ENCODE measurements at regions not wholly inside any gene's neighbourhood (a gene's known extent, or its start where the extent isn't known, plus 50 kb on each side); places are given as distances from the start of the nearest gene placed in this dataset.
"Not testable (repeated sequence)": the region's sequence is repeated elsewhere in the genome, so short reads cannot be mapped to it uniquely, and the experiment has no call there.

DNA sequence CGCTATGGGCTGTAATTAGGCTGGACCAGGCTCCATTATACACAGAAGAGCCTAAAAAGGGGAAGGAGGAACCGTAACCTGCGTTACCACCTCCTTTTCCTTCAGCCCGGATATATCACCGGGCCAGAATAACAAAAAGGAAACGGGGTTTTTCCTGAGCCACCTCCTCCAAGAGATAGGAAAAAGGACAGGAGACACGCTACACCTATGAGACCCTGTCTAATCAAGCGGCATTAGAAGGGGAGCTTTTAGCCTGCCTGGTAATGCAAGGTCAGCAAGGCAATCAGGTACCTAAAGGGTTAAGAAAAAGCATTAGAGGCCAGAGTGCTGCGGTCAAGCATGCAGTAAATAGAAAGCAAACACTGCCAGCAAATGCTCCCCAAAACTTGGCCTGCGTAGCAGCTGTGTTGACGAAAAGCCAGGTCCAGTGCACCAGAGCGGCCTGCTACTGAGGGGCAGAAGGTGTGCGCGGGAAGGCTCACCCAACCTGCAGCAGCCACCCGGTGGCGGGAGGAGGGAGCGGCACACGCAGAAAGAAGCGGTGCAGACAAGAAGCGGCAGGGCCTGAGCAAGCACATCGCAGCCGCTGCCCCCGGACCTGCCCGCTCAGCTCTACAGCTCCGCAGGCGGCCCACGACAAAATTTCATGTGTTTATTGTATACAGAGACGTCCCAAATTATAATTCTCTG is 1466.1 kb downstream of the UQCRFS1 start:
- DNase-seq, result no peak

DNA sequence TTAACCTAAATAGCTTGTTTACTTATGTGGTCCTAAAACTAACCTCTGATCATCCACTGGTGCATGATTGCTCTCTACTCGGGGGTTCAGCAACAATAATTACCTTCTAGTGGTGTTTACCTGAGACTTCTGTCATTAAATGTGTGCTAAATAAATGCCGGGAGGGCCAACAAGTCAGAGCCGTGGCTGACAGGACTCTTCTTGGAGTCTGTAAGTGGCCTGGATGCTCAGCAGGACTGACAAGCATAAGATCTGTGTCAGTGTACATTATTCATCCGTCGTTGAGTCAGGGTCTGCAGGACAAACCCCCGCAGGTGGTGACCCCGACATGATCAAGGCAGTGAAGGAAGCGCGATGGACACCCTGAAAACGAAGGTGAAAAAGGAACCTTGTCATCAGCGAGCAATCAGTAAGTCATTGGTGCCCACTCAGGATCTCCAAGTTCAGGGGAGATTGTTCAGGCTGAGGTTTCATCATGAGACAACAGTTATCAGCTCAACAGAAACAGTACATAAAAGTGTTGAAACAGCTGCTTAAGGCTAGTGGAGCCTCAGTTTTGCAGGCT is 1466.9 kb downstream of the UQCRFS1 start:
- DNase-seq, result no peak

DNA sequence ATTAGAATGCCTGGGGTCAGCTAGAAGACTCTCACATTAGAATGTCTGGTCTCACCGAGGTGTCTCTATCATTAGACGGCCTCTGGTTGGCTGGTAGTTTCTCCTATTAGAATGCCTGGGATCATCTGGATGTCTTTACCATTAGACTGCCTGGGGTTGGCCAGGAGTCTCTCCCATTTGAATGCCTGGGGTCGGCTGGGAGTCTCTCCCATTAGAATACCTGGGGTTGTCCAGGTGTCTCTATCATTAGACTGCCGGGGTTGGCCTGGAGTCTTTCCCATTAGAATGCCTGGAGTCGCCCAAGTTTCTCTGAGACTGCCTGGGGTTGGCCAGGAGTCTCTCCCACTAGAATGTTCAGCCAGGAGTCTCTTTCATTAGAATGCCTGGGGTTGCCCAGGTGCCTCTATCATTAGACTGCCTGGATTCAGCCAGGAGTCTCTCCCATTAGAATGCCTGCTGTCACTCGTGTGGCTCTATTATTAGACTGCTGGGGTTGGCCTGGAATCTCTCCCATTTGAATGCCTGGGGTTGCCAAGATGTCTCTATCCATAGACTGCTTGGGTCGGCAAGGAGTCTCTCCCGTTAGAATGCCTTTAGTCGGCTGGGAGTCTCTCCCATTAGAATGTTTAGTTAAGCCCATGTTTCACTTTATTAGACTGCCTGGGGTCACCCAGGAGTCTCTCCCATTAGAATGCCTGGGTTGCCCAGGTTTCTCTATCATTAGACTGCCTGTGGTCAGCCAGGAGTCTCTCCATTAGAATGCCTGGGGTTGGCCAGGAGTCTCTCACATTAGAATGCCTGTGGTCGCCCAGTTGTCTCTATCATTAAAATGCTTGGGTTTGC is 1467.8 kb downstream of the UQCRFS1 start:
- DNase-seq, result no peak

DNA sequence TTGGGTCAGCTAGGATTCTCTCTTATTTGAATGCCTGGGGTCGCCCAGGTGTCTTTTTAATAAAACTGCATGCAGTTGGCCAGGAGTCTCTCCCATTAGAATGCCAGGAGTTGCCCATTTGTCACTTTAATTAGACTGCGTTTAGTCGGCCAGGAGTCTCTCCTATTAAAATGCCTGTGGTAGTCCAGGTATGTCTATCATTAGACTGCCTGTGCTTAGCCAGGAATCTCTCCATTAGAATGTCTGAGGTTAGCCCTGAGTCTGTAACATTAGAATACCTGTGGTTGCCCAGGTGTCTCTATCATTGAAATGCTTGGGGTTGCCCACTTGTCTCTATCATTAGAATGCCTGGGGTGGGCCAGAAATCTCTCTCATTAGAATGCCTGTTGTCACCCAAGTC is 1470.9 kb downstream of the UQCRFS1 start:
- DNase-seq, result no peak

DNA sequence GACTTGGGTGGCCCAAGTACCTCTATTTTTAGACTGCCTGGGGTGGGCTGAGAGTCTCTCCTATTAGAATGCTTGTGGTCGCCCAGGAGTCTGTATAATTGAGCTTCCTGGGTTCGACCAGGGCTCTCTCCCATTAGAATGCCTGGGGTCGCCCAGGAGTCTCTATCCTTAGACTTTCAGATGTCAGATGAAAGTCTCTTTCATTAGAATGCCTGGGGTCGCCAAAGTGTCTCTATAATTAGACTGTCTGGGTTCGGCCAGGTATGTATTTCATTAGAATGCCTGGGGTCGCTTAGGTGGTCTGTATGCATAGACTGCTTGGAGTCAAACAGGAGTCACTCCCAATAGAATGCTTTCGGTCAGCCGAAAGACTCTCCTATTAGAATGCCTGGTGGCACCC is 1471.7 kb downstream of the UQCRFS1 start:
- no peak for DNase-seq

DNA sequence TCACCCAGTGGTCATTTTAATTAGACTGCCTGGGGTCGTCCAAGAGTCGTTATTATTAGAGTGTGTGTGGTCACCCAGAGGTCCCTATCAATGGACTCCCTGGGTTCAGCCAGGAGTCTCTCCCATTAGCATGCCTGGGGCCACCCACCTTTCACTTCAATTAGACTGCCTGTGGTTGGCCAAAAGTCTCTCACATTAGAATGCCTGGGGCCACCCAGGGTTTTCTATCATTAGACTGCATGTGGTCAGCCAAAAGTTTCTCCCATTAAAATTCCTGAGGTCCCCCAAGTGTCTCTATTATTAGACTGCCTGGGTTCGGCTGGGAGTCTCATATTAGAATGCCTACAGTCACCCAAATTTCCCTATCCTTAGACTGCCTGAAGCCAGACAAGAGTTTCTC is 1472.6 kb downstream of the UQCRFS1 start:
- DNase-seq, result no peak

DNA sequence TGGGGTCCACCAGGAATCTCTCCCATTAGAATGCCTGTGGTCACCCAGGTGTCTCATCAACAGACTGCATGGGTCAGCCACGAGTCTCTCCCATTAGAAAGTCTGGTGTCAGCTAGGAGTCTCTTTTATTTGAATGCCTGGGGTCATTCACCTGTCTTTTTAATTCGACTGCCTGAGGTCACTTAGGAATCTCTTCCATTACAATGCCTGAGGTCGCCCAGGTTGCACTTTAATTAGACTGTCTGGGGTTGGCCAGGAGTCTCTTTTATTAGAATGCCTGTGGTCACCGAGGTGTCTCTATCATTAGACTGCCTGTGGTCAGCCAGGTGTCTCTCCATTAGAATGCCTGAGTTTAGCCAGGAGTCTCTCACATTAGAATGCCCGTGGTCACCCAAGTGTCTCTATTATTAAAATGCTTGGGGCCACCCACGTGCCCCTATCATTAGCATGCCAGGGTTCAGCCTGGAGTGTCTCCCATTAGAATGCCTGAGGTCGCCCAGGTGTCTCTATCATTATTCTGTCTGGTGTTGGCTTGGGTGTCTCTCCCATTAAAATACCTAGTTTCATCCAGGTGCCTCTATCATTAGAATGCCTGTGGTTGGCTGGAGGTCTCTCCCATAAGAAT is 1474.3 kb downstream of the UQCRFS1 start:
- DNase-seq, result no peak

DNA sequence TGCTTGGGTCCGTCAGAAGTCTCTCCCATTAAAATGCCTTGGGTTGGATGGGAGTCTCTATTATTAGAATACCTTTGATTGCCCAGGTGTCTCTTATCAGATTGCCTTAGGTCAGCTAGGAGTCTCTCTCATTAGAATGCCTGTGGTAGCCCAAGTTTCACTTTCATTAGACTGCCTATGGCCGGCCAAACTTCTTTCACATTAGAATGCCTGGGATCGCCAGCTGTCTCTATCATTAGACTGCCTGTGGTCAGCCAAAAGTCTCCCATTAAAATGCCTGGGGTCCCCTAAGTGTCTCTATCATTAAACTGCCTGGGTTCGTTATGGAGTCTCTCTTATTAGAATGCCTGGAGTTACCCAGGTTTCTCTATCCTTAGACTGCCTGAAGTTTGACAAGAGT is 1476.7 kb downstream of the UQCRFS1 start:
- no peak for DNase-seq

DNA sequence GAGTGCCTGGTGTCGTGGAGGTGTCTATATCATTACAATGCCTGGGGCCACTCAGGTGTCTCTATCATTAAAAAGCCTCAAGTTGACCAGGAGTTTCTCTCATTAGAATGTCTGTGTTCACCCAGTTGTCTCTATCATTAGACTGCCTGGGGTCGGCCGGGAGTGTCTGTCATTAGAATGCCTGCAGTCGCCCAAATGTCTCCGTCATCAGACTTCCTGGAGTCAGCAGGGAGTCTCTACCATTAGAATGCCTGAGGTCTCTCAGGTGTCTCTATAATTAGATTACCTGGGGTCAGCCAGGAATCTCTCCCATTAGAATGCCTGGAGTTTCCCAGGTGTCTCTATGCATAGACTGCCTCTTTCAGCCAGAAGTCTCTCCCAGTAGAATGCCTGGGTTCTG is 1477.6 kb downstream of the UQCRFS1 start:
- no peak for DNase-seq

DNA sequence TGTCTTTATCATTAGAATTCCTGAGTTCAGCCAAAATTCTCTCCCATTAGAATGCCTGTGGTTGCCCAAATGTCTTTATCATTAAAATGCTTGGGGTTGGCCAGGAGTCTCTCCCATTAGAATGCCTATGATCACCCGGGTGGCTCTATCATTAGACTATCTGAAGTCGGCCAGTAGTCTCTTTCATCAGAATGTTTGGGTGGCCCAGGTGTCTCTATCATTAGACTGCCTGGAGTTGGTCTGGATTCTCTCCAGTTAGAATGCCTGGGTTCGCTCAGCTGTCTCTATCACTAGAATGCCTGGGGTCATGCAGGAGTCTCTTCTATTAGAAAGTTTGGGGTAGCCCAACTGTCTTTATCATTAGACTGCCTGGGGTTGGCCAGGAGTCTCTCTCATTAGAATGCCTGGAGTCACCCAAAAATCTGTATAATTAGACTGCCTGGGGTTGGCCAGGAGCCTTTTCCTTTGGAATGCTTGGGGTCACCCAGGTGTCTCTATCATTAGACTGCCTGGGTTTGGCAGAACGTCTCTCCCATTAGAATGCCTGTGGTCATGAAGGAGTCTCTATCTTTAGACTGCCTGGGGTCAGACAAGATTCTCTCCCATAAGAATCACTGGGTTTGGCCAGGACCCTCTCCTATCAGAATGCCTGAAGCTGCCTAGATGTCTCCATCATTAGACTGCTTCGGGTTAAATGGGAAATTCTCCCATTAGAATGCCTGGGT is 1478.3 kb downstream of the UQCRFS1 start:
- no peak for DNase-seq

DNA sequence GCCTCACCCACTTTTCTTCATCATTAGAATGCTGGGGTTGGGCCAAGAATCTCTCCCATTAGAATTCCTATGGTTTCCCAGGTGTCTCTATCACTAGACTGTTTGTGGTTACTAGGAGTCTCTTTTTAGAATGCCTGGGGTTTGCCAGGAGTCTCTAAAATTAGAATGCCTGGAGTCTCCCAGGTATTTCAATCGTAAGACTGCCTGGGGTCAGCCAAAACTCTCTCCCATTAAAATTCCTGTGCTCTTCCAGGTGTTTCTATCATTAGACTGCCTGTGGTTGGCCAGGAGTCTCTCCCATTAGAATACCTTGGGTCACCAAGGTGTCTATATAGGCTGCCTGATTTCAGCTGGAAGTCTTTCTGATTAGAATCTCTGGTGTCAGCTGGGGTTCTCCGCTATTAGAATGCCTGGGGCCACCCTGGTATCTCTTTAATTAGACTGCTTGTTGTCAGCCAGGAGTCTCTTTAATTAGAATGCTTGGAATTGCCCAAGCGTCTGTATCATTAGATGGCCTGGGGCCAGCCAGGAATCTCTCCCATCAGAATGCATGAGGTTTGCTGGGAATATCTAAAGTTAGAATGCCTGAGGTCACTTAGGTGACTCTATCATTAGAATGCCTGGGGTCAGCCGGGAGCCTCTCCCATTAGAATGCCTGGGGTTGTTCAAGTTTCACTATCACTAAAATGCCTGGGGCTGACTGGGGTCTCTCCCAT is 1479.2 kb downstream of the UQCRFS1 start:
- DNase-seq, result no peak

DNA sequence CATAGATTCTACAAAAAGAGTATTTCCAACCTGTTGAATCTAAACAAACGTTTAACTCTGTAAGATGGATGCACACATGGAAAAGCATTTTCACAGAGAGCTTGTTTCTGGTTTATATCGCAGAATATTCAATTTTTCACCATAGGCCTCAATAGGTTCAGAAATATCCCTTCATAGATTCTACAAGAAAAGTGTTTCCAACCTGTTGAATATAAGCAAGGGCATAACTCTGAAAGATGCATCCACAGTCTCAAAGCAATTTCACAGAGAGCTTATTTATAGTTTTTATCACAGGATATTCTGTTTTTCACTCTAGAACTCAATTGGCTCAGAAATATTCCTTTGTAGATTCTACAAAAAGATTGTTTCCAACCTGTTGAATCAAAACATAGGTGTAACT is 1483.6 kb downstream of the UQCRFS1 start:
- no peak for DNase-seq

DNA sequence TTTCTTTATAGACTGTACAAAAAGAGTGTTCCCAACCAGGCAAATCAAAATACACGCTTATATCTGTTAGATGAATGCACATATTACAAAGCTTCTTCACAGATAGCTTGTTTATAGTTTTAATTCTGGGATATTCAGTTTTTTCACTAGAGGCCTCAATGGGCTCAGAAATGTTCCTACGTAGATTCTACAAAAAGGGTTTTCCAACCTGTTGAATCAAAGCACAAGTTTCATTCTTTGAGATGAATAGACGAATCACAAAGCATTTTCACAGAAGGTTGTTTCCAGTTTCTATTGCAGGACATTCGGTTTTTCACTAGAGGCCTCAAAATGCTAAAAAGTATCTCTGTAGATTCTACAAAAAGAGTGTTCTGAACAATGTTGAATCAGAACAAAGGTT is 1490.3 kb downstream of the UQCRFS1 start:
- DNase-seq, result no peak

DNA sequence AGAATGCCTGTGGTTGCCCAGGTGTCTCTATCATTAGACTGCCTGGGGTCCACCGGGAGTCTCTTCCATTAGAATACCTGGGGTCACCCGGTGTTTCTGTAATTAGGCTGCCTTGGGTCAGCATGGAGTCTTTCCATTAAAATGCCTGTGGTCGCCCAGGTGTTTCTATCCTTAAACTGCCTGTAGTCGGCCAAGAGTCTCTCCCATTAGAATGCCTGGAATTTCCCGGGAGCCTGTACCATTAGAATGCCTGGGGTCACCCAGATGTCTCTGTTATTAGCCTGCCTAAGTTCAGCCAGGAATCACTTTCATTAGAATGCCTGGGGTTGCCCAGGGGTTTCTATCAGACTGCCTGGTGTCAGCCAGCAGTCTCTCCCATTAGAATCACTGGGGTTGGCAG is 1492.8 kb downstream of the UQCRFS1 start:
- no peak for DNase-seq

DNA sequence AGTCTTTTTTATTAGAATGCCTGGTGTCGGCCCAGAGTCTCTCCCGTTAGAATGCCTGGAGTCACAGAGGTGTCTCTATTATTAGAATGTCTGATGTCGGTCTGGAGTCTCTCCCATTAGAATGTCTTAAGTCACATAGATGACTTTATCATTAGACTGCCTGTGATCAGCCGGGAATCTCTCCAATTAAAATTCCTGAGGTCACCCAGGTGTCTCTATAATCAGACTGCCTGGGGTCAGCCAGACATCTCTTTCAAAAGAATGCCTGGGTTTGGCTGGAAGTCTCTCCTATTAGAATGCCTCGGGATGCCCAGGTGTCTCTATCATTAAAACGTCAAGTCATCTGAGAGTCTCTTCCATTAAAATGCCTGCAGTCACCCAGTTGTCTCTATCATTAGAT is 1493.9 kb downstream of the UQCRFS1 start:
- DNase-seq, result no peak

DNA sequence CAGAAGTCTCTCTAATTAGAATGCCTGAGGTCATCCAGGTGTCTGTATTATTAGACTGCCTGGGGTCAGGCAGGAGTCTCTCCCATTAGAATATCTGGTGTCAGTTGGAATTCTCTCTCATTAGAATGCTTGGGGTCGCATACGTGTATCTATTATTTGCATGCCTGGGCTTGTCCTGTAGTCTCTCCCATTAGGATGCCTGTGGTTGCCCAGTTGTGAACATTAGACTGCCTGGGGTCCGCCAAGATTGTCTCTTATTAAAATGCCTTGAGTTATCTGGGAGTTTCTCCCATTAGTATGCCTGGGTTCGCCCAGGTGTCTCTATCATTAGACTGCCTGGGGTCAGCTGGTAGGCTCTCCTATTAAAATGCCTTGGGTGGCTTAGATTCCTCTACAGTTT is 1494.7 kb downstream of the UQCRFS1 start:
- DNase-seq, result no peak

DNA sequence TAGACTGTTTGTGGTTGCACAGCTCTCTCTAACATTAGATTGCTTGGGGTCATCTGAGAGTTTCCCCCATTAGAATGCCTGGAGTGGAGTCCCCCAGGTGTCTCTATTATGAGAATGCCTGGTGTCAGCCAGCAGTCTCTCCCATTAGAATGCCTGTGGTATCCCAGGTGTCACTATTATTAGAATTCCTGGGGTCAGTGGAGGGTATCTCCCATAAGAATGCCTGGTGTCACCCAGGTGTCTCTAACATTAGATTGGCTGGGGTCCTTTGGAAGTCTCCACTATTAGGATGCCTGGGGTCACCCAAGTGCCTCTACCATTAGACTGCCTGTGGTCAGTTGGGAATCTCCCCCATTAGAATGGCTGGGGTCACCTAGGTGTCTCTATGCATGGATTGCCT is 1495.1 kb downstream of the UQCRFS1 start:
- DNase-seq, result no peak

DNA sequence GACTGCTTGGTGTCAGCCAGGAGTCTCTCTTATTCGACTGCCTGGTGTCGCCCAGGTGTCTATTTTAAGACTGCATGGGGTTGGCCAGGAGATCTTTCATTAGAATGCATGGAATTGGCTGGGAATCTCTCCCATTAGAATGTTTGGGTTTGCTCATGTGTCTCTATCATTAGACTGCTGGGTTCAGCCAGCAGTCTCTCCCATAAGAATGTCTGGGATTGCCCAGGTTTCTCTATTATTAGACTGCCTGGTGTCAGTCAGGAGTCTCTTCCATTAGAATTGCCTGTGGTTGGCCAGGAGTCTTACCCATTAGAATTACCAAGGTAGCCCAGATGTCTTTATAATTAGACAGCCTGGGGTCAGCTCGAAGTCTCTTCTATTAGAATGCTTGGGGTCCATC is 1496.0 kb downstream of the UQCRFS1 start:
- no peak for DNase-seq

DNA sequence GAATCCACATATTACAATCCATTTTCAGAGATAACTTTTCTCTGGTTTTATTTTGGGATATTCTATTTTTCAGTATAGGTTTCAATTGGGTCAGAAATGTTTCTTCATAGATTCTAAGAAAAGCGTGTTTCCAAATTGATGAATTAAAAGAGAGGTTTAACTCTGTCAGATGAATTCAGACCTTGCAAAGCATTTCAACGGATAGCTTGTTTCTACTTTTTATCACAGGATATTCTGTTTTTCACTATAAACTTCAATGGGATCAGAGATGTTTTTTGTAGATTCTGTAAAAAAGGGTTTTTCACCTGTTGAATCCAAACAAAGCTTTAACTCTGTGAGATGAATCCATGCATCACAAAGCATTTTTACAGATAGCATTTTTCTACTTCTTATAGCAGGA is 1498.1 kb downstream of the UQCRFS1 start:
- no peak for DNase-seq

DNA sequence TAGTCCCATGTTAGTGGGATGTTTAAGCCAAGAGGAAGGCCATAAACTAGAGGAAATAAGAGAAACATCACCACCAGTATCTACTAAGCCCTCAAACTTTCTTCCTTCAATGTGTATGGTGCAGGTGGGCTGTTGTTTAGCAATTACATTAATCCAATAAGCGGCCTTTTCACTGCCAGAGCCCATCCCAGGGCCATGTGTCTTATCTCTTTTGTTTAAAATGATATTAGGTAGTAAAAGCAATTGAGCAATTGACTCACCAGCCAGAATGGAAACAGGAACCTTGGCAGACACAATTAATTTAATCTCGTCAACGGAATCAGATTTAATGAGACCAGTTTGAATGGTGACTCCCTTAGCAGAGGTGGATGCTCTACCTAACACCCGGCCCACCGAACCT is 1503.5 kb downstream of the UQCRFS1 start:
- DNase-seq, result no peak

DNA sequence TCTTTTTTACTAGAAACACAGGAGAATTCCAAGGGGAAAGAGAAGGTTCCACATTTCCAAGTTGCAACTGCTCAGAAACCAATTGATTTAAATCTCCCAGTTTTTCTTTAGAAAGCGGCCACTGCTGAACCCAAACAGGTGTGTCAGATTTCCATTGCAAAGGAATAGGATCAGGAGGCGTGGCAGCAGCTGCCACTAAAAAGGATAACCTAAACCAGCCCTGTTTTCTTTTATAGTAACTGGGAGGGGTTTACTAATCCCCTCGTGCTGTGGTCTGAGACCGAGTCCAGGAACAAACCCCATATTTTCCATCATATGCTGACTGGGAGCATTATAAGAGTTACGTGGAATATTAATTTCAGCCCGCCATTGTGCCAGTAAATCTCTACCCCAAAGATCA is 1504.0 kb downstream of the UQCRFS1 start:
- not testable (repeated sequence) for DNase-seq

DNA sequence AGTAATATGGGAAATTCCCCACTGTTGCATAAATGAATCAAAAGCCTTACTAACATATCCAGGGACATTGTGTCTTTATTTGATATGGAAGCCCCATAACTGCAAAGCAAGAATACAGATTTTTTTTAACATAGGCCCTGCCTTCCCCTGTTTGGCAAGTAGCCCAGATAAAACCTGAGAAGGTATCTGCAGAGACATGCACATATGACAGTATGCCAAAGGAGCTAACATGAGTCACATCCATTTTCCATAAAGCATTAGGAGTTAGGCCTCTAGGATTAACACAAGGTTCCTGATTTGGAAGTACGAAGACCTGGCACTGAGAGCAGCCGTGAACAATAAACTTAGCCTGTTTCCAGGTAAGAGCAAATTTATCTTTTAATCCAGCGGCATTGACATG is 1505.9 kb downstream of the UQCRFS1 start:
- DNase-seq, result not testable (repeated sequence)
